ENCODE measurements at regions not wholly inside any gene's neighbourhood (a gene's known extent, or its start where the extent isn't known, plus 50 kb on each side); places are given as distances from the start of the nearest gene placed in this dataset.
A peak's percentile ranks its signal among the peaks of the same experiment; 100 is the strongest.

GRCh38 chr6:98670045-98670746 lies 164.2 kb upstream of the POU3F2 start:
- WGBS: 77% methylated on average over 3 of the region's 3 CpGs
- no peak overlapping the region for H3K27ac ChIP-seq (ENCODE audit: low read length)
- H3K4me3 ChIP-seq (ENCODE audit: low read length): no peak overlapping the region
- no peaks in the 10 kb centered on the region for H3K27me3 ChIP-seq (ENCODE audit: control insufficient read depth, insufficient read depth)
- no peaks in the 10 kb centered on the region for H3K4me1 ChIP-seq (ENCODE audit: control insufficient read depth, insufficient read depth, low read length)
- DNase-seq (no peak), ATAC-seq (no peak)
- intact Hi-C loops (cut with DNase I): no loop called here
- H3K9me3 ChIP-seq (ENCODE audit: control insufficient read depth, low read length): no peaks in the 10 kb centered on the region

- 72% methylated on average over 1 of the region's 1 CpG for WGBS
- intact Hi-C loops (cut with DNase I): no loop called here
Measured at GRCh38 chr6:98672681-98673475, 161.5 kb upstream of the POU3F2 start.

GRCh38 chr6:98678481-98678880 lies 155.9 kb upstream of the POU3F2 start:
- Histone ChIP-seq H3K27me3 (ENCODE audit: control insufficient read depth, insufficient read depth) (no peaks in the 10 kb centered on the region), H3K4me3 (ENCODE audit: low read length) (no peak overlapping the region), H3K9me3 (ENCODE audit: control insufficient read depth, low read length) (no peaks in the 10 kb centered on the region), H3K4me1 (ENCODE audit: control insufficient read depth, insufficient read depth, low read length) (no peaks in the 10 kb centered on the region), H3K27ac (ENCODE audit: low read length) (no peak overlapping the region)
- intact Hi-C loops (cut with DNase I): no loop called here
- ATAC-seq: no peak
- WGBS: 41% methylated on average over 2 of the region's 2 CpGs
- DNase-seq: no peak

More at GRCh38 chr6:98672681-98673475, 161.5 kb upstream of the POU3F2 start:
- Histone ChIP-seq H3K4me3 (ENCODE audit: low read length) (no peak overlapping the region), H3K4me1 (ENCODE audit: control insufficient read depth, insufficient read depth, low read length) (no peaks in the 10 kb centered on the region), H3K9me3 (ENCODE audit: control insufficient read depth, low read length) (no peaks in the 10 kb centered on the region), H3K27me3 (ENCODE audit: control insufficient read depth, insufficient read depth) (no peaks in the 10 kb centered on the region), H3K27ac (ENCODE audit: low read length) (no peak overlapping the region)
- no peak for ATAC-seq
- no peak for DNase-seq

- Histone ChIP-seq H3K9me3 (ENCODE audit: control insufficient read depth, low read length) (no peaks in the 10 kb centered on the region), H3K4me3 (ENCODE audit: low read length) (no peak overlapping the region), H3K27me3 (ENCODE audit: control insufficient read depth, insufficient read depth) (no peaks in the 10 kb centered on the region), H3K4me1 (ENCODE audit: control insufficient read depth, insufficient read depth, low read length) (no peaks in the 10 kb centered on the region), H3K27ac (ENCODE audit: low read length) (no peak overlapping the region)
- 84% methylated on average over 1 of the region's 1 CpG for WGBS
- no peak for ATAC-seq
- DNase-seq: no peak
- intact Hi-C loops (cut with DNase I): no loop called here
Measured at GRCh38 chr6:98686008-98686601, 148.3 kb upstream of the POU3F2 start.

- DNase-seq: no peak
- intact Hi-C loops (cut with DNase I): no loop called here
- 72% methylated on average over 4 of the region's 4 CpGs for WGBS
Measured at GRCh38 chr6:98687752-98688151, 146.6 kb upstream of the POU3F2 start.

GRCh38 chr6:98695091-98695801 lies 139.1 kb upstream of the POU3F2 start:
- DNase-seq: peak in 1 of 3 donors; percentile 23
- no peak for ATAC-seq
- Histone ChIP-seq H3K9me3 (ENCODE audit: control insufficient read depth, low read length) (no peaks in the 10 kb centered on the region), H3K4me3 (ENCODE audit: low read length) (no peak overlapping the region), H3K4me1 (ENCODE audit: control insufficient read depth, insufficient read depth, low read length) (no peaks in the 10 kb centered on the region), H3K27me3 (ENCODE audit: control insufficient read depth, insufficient read depth) (no peaks in the 10 kb centered on the region), H3K27ac (ENCODE audit: low read length) (no peak overlapping the region)
- intact Hi-C loops (cut with DNase I): no loop called here
- WGBS: 69% methylated on average over 7 of the region's 7 CpGs

More at GRCh38 chr6:98687752-98688151, 146.6 kb upstream of the POU3F2 start:
- H3K27me3 ChIP-seq (ENCODE audit: control insufficient read depth, insufficient read depth): no peaks in the 10 kb centered on the region
- no peak for ATAC-seq
- H3K4me1 ChIP-seq (ENCODE audit: control insufficient read depth, insufficient read depth, low read length): no peaks in the 10 kb centered on the region
- H3K4me3 ChIP-seq (ENCODE audit: low read length): no peak overlapping the region
- no peaks in the 10 kb centered on the region for H3K9me3 ChIP-seq (ENCODE audit: control insufficient read depth, low read length)
- H3K27ac ChIP-seq (ENCODE audit: low read length): no peak overlapping the region

- DNase-seq (no peak), ATAC-seq (no peak)
- intact Hi-C loops (cut with DNase I): no loop called here
- Histone ChIP-seq H3K9me3 (ENCODE audit: control insufficient read depth, low read length) (no peaks in the 10 kb centered on the region), H3K4me1 (ENCODE audit: control insufficient read depth, insufficient read depth, low read length) (no peaks in the 10 kb centered on the region), H3K27ac (ENCODE audit: low read length) (no peak overlapping the region), H3K27me3 (ENCODE audit: control insufficient read depth, insufficient read depth) (no peaks in the 10 kb centered on the region), H3K4me3 (ENCODE audit: low read length) (no peak overlapping the region)
Measured at GRCh38 chr6:98711380-98711779, 123.0 kb upstream of the POU3F2 start.

- ATAC-seq (no peak), DNase-seq (no peak)
- no peak overlapping the region for H3K27ac ChIP-seq (ENCODE audit: low read length)
- no peaks in the 10 kb centered on the region for H3K9me3 ChIP-seq (ENCODE audit: control insufficient read depth, low read length)
- no peak overlapping the region for H3K4me3 ChIP-seq (ENCODE audit: low read length)
- intact Hi-C loops (cut with DNase I): no loop called here
- 10% methylated on average over 8 of the region's 8 CpGs for WGBS
- H3K27me3 ChIP-seq (ENCODE audit: control insufficient read depth, insufficient read depth): no peaks in the 10 kb centered on the region
- no peaks in the 10 kb centered on the region for H3K4me1 ChIP-seq (ENCODE audit: control insufficient read depth, insufficient read depth, low read length)
Measured at GRCh38 chr6:98716341-98716740, 118.0 kb upstream of the POU3F2 start.

GRCh38 chr6:98717322-98717877 lies 117.0 kb upstream of the POU3F2 start:
- ATAC-seq (no peak), DNase-seq (no peak)
- H3K9me3 ChIP-seq (ENCODE audit: control insufficient read depth, low read length): no peaks in the 10 kb centered on the region
- H3K4me1 ChIP-seq (ENCODE audit: control insufficient read depth, insufficient read depth, low read length): no peaks in the 10 kb centered on the region
- intact Hi-C loops (cut with DNase I): no loop called here
- H3K27me3 ChIP-seq (ENCODE audit: control insufficient read depth, insufficient read depth): no peaks in the 10 kb centered on the region
- WGBS: 34% methylated on average over 6 of the region's 6 CpGs
- H3K4me3 ChIP-seq (ENCODE audit: low read length): no peak overlapping the region
- H3K27ac ChIP-seq (ENCODE audit: low read length): no peak overlapping the region

- intact Hi-C loops (cut with DNase I): no loop called here
Measured at GRCh38 chr6:98717988-98718387, 116.4 kb upstream of the POU3F2 start.

More at GRCh38 chr6:98717988-98718387, 116.4 kb upstream of the POU3F2 start:
- Histone ChIP-seq H3K4me1 (ENCODE audit: control insufficient read depth, insufficient read depth, low read length) (no peaks in the 10 kb centered on the region), H3K9me3 (ENCODE audit: control insufficient read depth, low read length) (no peaks in the 10 kb centered on the region), H3K27me3 (ENCODE audit: control insufficient read depth, insufficient read depth) (no peaks in the 10 kb centered on the region), H3K4me3 (ENCODE audit: low read length) (no peak overlapping the region), H3K27ac (ENCODE audit: low read length) (no peak overlapping the region)
- DNase-seq (no peak), ATAC-seq (no peak)
- 57% methylated on average over 2 of the region's 2 CpGs for WGBS
